NB4 (cell line): ENCODE measurements at regions not wholly inside any gene's neighbourhood (a gene's known extent, or its start where the extent isn't known, plus 50 kb on each side); places are given as distances from the start of the nearest gene placed in this dataset.

Source experiments
- CTCF ChIP-seq: IDR thresholded peaks from one replicate; pipeline ENCODE4 v1.5.1; 2012; ENCODE audit warnings: low read depth, low read length
- MAX ChIP-seq: IDR thresholded peaks from 2 replicates; pipeline ENCODE4 v1.6.1; 2011; ENCODE audit warnings: low read depth, low read length
- MYC ChIP-seq: IDR thresholded peaks from 2 replicates; pipeline ENCODE4 v1.6.1; 2011; ENCODE audit warnings: low read depth, low read length
- POLR2A ChIP-seq: IDR thresholded peaks from 2 replicates; pipeline ENCODE4 v1.6.1; 2011; ENCODE audit warnings: mild to moderate bottlenecking; ENCODE audit not compliant: insufficient read length; ENCODE audit errors: extremely low read depth

DNA sequence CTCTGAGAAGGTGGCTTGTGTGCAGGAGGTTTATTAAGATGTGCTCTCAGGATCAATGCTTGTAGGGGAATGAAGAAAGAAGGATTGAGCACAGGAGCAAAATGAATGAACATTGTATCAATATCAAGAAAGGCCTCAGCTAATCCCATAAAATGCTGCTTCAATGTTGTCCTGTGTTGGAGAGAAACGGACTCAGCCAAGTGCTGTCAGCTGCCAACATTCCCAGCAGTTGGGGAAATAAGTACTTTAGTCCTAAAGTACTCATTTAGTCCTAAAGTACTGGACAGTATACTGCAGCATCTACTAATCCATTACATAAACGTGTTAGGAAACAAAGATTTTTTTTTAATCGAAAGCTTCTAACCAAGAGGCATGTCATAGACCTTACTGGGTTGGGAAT is 255.9 kb downstream of the SEC23A start:
- no peak for TF ChIP-seq CTCF
- no peak for TF ChIP-seq POLR2A
- TF ChIP-seq MAX: no peak
- TF ChIP-seq MYC: no peak
